Upper lobe of left lung (tissue), 4 donors: ENCODE measurements at regions not wholly inside any gene's neighbourhood (a gene's known extent, or its start where the extent isn't known, plus 50 kb on each side); places are given as distances from the start of the nearest gene placed in this dataset.

ENCODE experiments used
- CTCF ChIP-seq, 6 experiments: fragments of 450-650 bp in 4 of 6; fragments of 200-600 bp in 2 of 6; sonication (generic) in 2 of 6; IDR thresholded peaks; one replicate each; pipeline ENCODE4 v1.5.1; 2016 to 2019; ENCODE audit warnings: antibody characterized with exemption in 6 of 6
- POLR2AphosphoS5 ChIP-seq, 2 donors: sonication (generic); formaldehyde crosslinking; IDR thresholded peaks; one replicate each; pipeline ENCODE4 v1.5.1; 2017; ENCODE audit warnings: antibody characterized with exemption in 2 of 2

- TF ChIP-seq CTCF (IDR thresholded peaks at IDR 0.05) (peak in 1 of 6 experiments; percentile 17), POLR2AphosphoS5 (IDR thresholded peaks at IDR 0.05) (no peak)
These were observed 291.2 kb upstream of the ADGRB3 start for GRCh38 chr6:68343901-68344300.
